T-helper 2 cell treated with Interferon-gamma antibody and Interleukin-4, amounts not matched to agents 5 μg/mL and 100 μg/mL, for 36 hours (primary cell): ENCODE measurements at regions not wholly inside any gene's neighbourhood (a gene's known extent, or its start where the extent isn't known, plus 50 kb on each side); places are given as distances from the start of the nearest gene placed in this dataset.

Source experiments
- DNase-seq: peaks from one replicate; pipeline ENCODE4 v3.0.0; 2021; ENCODE audit warnings: low spot score
- H3K27ac Mint-ChIP-seq: one replicate; pipeline ENCODE4 v1.8.0; 2021; ENCODE audit warnings: mild to moderate bottlenecking, mixed read lengths
- H3K27me3 Mint-ChIP-seq: one replicate; pipeline ENCODE4 v1.8.0; 2021; ENCODE audit warnings: low read depth, mixed read lengths
- H3K36me3 Mint-ChIP-seq: one replicate; pipeline ENCODE4 v1.8.0; 2021; ENCODE audit warnings: low read depth, mixed read lengths
- H3K4me1 Mint-ChIP-seq: one replicate; pipeline ENCODE4 v1.8.0; 2021; ENCODE audit warnings: low read depth, mixed read lengths
- H3K4me3 Mint-ChIP-seq: one replicate; pipeline ENCODE4 v1.8.0; 2022; ENCODE audit warnings: mild to moderate bottlenecking, moderate library complexity, mixed read lengths
- H3K9me3 Mint-ChIP-seq: one replicate; pipeline ENCODE4 v1.8.0; 2021; ENCODE audit warnings: mixed read lengths

DNA sequence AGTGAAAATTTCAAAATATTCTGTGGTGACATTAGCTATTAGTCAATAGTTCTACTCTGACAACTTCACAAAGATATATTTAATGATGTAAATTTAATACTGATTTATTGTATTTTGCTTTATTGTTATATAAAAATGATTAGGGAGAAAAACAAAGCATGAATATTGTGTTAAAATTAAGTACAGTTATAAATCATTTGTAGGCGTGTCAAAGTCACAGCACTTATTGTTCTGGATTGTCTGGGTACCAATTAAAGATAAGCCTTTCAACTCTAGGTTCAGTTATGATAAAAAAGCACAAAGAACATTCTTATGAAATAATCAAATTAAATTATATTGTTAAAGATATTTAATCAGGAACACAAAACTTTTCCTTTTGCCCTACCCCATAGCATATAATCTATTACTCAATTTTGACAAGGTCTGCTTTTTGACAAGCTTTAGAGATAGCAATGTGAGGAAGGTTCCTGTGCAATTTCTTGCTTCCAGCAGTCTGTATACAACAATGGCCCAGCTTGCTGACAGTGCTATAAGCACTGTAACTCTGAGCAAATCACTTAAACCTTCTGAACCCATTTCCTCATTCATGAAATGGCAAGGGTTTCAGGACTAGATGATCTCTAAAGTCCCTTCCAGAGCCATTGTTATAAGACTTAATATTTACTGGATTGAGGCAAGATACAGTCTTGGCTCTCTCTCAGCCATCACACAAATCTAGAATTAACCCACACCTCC, 910.3 kb upstream of the LCORL start:
- H3K27me3 Mint-ChIP-seq: no peaks in the 10 kb centered on the region
- H3K4me3 Mint-ChIP-seq: no peak overlapping the region
- H3K27ac Mint-ChIP-seq: no peak overlapping the region
- H3K9me3 Mint-ChIP-seq: peaks cover 27% of the 10 kb centered on the region
- DNase-seq: no peak
- H3K4me1 Mint-ChIP-seq: no peaks in the 10 kb centered on the region
- H3K36me3 Mint-ChIP-seq: no peaks in the 10 kb centered on the region

DNA sequence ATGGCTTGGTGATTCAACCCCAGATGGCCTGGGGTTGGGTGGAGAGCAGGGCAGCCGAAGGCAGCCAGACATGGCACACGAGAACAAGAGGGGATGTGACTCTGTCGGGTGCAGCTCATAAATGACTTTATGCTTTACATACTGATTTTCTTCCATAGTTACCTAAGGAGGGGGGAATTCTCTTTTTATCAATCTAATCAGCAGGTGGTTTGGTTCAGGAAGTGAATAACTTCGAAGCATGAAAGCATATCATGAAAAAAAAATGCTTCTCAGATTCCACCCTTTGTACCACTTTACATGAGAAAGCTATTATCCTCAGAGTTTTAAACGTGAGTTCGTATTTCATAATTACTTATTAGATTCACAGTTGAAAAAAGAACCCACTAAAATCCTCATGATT, 908.9 kb upstream of the LCORL start:
- H3K27me3 Mint-ChIP-seq: no peaks in the 10 kb centered on the region
- no peaks in the 10 kb centered on the region for H3K4me1 Mint-ChIP-seq
- DNase-seq: no peak
- H3K4me3 Mint-ChIP-seq: no peak overlapping the region
- H3K27ac Mint-ChIP-seq: no peak overlapping the region
- H3K9me3 Mint-ChIP-seq: peaks cover 14% of the 10 kb centered on the region
- H3K36me3 Mint-ChIP-seq: no peaks in the 10 kb centered on the region

DNA sequence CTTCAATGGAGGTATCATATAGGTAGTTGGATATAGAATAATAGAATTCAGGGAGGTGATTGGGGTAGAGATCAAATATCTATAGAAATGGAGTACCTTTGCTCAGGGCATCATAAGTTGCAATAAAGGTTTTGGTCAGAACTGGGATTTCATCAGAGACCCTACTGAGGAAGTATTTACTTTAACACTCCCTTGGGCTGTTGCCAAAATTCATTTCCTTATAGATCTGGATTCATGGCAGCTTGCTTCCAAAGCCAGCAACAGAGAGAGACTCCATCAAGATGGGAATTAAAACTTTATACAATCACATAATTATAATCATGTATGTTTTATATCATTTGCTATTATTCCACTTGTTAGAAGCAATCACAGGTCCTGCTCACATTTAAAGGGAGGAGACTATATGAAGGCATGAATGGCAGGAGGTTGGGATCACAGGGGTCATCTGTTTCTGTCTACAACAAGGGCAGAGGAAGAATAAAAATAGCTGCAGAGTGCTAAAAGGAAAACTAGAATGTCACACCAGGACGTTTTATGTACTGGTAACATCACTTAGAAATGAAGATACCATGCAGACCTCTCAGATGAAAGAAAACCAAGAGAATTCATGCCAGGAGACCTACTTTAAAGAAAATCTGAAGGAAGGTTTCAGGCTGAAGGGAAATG, 902.1 kb upstream of the LCORL start:
- no peaks in the 10 kb centered on the region for H3K36me3 Mint-ChIP-seq
- no peak overlapping the region for H3K4me3 Mint-ChIP-seq
- peaks cover 24% of the 10 kb centered on the region for H3K9me3 Mint-ChIP-seq

DNA sequence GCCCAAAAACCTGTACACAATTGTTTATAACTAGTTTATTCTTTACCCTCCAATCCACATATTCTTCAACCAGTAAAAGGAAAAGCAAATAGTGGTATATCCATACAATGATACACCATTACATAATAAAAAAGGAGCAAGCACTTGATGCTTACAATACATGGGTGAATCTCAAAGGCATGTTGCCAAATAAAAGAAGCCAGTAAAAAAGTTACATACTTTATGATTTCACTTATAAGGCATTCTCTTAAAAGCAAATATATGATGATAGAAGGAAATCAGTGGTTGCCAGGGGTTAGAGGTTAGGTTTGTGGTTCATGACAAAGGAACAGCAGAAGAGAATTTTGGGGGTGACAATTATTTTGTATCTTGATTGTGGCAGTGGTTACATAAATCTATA, 896.1 kb upstream of the LCORL start:
- Mint-ChIP-seq H3K4me1 (no peaks in the 10 kb centered on the region), H3K27ac (no peak overlapping the region), H3K9me3 (peaks cover 39% of the 10 kb centered on the region), H3K4me3 (no peak overlapping the region), H3K27me3 (no peaks in the 10 kb centered on the region), H3K36me3 (no peaks in the 10 kb centered on the region)
- no peak for DNase-seq

More for the DNA sequence above, 902.1 kb upstream of the LCORL start:
- no peak overlapping the region for H3K27ac Mint-ChIP-seq
- H3K4me1 Mint-ChIP-seq: no peaks in the 10 kb centered on the region
- DNase-seq: no peak
- no peaks in the 10 kb centered on the region for H3K27me3 Mint-ChIP-seq

DNA sequence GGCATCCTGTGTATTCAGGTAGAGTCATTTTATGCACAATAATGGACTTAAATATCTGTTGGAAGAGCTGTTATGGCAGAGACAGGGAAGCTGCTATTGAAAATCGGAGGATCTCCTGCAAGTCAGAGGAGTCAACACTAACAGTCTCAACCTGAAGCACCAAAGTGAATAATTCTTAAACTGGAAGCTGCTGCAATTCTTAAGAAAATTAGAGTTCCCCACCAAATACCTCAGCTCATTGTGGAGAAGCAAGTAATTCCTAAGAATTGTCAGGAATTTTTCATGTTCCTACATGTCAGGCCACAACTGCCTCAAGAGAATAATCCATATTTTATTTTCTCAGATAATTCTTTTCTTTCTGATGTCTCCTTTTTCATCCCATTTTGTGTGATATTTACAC, 892.6 kb upstream of the LCORL start:
- H3K9me3 Mint-ChIP-seq: peaks cover 42% of the 10 kb centered on the region
- H3K4me3 Mint-ChIP-seq: no peak overlapping the region
- DNase-seq: no peak
- no peaks in the 10 kb centered on the region for H3K4me1 Mint-ChIP-seq
- no peaks in the 10 kb centered on the region for H3K36me3 Mint-ChIP-seq
- H3K27ac Mint-ChIP-seq: no peak overlapping the region
- H3K27me3 Mint-ChIP-seq: no peaks in the 10 kb centered on the region

DNA sequence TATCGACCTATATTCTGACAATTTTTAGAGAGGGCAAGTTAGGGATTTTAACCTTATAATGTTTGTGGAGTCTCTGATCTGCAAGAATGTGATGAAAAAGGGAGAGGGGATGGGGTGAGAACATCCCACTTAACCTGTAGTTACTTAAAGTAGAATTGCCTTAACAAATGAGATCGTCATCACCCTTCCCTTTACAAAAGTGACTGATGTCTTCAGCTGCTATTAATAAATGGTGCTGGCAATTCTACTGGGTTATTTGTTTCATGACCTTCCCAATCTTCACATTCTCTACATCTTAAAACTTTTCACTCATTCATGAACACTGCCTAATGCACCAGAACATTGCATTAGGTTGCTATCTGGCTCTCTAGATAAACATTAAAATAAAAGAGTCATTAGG, 873.4 kb upstream of the LCORL start:
- H3K36me3 Mint-ChIP-seq: no peaks in the 10 kb centered on the region
- H3K27me3 Mint-ChIP-seq: no peaks in the 10 kb centered on the region

DNA sequence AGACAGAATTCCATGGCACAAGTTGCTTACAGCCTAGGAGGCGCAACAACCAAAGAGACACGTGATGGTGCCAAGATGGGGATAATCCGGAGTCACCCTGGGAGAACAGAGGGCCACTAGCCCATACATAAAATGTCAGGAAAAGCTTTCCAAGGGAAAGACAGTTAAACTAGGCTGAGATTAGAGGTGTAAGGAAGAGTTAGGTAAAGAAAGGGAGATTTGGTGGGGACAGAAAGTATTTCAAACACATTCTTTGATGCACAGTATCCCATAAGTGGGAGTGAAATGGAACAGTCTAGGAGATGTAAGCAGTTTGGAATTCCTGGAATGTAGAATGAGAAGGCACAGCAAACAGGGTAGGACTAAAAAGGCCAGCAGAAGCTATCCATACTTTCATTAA, 860.9 kb upstream of the LCORL start:
- no peaks in the 10 kb centered on the region for H3K36me3 Mint-ChIP-seq
- H3K27me3 Mint-ChIP-seq: no peaks in the 10 kb centered on the region
- no peak for DNase-seq
- H3K4me3 Mint-ChIP-seq: no peak overlapping the region
- no peak overlapping the region for H3K27ac Mint-ChIP-seq
- peaks cover 12% of the 10 kb centered on the region for H3K9me3 Mint-ChIP-seq
- no peaks in the 10 kb centered on the region for H3K4me1 Mint-ChIP-seq

More for the DNA sequence above, 873.4 kb upstream of the LCORL start:
- H3K27ac Mint-ChIP-seq: no peak overlapping the region
- no peak overlapping the region for H3K4me3 Mint-ChIP-seq
- DNase-seq: no peak
- H3K4me1 Mint-ChIP-seq: no peaks in the 10 kb centered on the region
- H3K9me3 Mint-ChIP-seq: peaks cover 20% of the 10 kb centered on the region

DNA sequence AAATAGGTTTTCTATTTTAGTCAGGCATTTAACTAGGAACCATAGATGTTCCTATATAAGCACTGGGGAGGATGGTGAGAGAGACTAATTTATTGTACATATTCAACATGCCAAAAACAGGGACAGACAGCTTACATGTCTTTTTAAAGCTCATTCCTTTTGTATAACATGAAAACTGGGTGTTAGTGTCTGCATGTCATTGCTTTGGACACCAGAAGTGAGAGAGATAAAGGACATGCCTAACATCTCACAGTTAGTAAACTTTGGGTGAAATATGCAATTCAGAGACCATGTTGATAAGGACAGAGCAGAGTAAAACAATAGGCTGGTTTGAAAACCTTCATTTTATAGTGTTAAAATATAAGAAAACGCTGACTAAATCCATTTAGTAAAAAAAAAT, 860.0 kb upstream of the LCORL start:
- no peaks in the 10 kb centered on the region for H3K27me3 Mint-ChIP-seq
- H3K4me3 Mint-ChIP-seq: no peak overlapping the region
- no peaks in the 10 kb centered on the region for H3K36me3 Mint-ChIP-seq
- DNase-seq: no peak
- peaks cover 14% of the 10 kb centered on the region for H3K9me3 Mint-ChIP-seq
- no peak overlapping the region for H3K27ac Mint-ChIP-seq
- H3K4me1 Mint-ChIP-seq: no peaks in the 10 kb centered on the region

DNA sequence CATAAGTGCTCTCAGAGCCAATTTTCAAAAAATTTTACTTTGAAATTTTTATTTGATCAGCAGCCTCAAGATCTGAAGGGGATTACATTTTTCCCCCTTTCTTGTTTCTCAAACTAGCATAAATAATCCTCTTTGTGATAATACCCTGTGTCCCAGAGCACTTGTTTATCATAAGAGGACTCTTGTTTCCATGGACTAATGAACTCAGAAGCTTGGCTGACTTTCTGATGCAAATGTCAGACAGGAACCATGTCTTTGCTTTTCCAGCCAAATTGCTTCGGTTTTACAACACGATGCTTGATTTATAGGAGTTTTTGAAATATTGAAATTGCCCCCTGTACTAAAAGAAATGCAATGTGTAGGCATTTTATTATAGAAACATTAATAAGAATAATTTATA, 859.3 kb upstream of the LCORL start:
- no peak overlapping the region for H3K4me3 Mint-ChIP-seq
- H3K9me3 Mint-ChIP-seq: peaks cover 14% of the 10 kb centered on the region
- no peak for DNase-seq
- no peaks in the 10 kb centered on the region for H3K4me1 Mint-ChIP-seq
- H3K36me3 Mint-ChIP-seq: no peaks in the 10 kb centered on the region
- H3K27me3 Mint-ChIP-seq: no peaks in the 10 kb centered on the region
- no peak overlapping the region for H3K27ac Mint-ChIP-seq

DNA sequence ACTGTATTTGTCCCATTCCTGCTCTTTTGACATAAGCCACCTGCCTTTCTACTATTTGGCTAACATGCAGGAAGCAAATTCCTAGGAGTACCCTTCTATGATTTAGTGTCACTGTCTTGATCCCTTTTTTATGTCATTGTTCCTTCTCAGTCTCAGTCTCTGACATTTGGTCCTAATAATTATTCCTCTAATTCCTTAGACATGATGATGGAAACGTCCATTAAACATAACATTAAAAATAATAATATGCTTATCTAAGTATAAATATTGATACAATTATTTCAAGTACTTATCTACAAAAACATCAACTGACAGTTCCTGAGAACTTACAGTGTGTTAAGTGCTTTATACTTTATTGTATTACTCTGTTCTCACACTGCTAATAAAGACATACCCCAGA, 857.0 kb upstream of the LCORL start:
- no peak overlapping the region for H3K27ac Mint-ChIP-seq

DNA sequence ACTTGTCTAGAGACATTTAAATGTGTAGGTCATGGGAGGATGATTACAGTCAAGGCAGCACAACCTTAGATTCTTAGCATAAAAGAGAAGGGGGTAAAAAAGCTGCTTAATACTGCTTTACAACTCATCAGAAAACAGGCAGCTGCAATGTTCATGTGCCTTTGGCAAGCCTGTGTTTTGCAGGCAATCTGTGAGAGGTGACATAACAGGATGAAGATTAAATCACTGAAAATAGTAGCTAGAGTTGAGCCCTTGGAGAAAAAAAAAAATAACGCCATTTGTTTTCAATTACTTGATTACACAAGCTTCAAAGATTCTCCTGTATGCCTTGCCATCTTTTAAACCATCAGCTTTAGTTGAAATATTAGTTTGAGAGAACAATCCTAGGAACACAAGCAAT, 847.6 kb upstream of the LCORL start:
- DNase-seq: no peak
- Mint-ChIP-seq H3K36me3 (no peaks in the 10 kb centered on the region), H3K9me3 (peaks cover 35% of the 10 kb centered on the region), H3K27me3 (no peaks in the 10 kb centered on the region), H3K4me1 (no peaks in the 10 kb centered on the region), H3K4me3 (no peak overlapping the region), H3K27ac (no peak overlapping the region)

More for the DNA sequence above, 857.0 kb upstream of the LCORL start:
- Mint-ChIP-seq H3K36me3 (no peaks in the 10 kb centered on the region), H3K9me3 (peaks cover 25% of the 10 kb centered on the region), H3K4me1 (no peaks in the 10 kb centered on the region), H3K4me3 (no peak overlapping the region), H3K27me3 (no peaks in the 10 kb centered on the region)
- DNase-seq: no peak

DNA sequence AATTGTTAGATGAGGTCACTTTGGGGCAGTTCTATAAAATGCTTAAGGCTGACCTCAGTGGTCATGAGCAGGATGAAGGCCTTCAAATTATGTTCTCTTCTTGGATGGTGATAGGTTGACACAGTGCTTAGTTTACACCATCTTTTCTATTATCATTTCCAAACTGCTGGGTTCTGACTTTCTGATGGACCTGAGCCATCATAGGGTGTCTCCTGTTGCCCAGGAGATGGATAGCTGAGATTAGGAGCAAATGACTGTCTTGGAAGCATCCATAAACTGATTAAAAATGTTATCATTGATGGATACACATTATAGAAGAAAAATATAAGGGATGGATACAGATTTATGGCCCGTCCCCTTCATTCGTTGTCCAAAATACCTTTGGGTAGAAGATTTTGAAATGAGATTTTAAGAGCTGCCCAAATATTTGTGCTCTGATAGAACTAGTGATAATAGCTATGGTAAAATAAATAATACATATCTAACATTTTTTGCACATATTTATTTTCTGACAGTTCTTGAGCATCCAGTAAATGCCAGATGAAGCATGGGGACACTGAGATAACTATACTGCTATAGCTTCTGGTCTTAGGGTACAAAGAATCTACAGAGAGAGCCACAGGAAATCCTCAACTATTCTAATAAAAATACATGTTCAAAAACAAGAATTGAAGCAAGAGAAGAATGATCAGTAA, 839.4 kb upstream of the LCORL start:
- Mint-ChIP-seq H3K36me3 (no peaks in the 10 kb centered on the region), H3K27ac (no peak overlapping the region), H3K4me1 (no peaks in the 10 kb centered on the region), H3K9me3 (peaks cover 18% of the 10 kb centered on the region), H3K4me3 (no peak overlapping the region), H3K27me3 (no peaks in the 10 kb centered on the region)
- no peak for DNase-seq

DNA sequence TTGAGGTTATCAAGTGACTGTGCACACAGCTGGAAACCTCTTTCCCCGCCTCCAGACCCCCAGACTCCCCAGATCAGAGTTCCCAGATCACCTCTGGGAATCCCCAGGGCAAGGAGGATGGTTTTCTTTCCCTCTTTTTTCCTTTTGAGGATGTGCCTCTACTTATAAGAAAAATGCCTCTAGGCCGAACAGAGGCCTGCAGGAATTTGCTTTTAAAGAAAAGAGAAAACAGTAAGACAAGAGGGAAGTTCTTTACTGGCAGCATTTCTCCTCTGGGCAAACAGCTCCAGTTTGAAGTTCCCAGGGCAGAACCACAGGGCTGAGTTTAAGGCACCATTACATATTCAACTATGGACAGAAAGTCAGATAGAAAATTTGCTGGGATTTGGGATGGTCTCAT, 837.9 kb upstream of the LCORL start:
- DNase-seq: no peak
- Mint-ChIP-seq H3K4me1 (no peaks in the 10 kb centered on the region), H3K27me3 (no peaks in the 10 kb centered on the region), H3K36me3 (no peaks in the 10 kb centered on the region), H3K4me3 (no peak overlapping the region), H3K27ac (no peak overlapping the region), H3K9me3 (peaks cover 27% of the 10 kb centered on the region)

DNA sequence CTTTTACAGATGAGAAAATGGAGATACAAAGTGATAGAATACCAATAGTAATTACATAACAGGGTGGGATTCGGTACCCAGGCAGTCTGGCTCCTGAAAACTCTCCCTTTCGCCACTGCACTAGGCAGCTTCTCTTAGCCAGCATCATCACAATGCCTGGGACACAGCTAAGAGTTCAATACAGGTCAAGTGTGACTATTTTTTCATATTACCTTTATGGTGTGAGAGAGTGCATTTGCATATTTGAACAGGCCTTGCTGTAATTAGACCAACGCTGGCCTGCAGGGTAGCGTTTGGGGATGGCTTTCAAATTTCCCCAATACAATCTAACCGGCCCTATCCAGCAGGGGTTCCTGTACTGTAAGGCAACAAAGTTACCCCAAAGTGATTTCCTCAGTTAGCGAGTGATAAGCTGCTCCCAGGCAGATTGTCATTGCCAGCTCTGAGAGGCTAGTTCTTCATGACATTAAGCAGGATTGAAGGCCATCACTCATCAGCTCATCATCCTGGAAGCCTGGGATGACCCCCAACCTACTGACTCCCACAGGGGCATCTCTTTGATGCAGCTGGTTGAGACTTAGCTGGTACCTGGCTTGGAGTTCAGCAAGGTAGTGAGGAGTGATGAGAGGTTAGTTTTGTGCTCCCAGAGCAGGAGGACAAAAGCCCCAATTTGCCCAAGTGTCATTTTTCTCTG, 836.8 kb upstream of the LCORL start:
- no peak for DNase-seq

More for the DNA sequence above, 836.8 kb upstream of the LCORL start:
- Mint-ChIP-seq H3K4me3 (no peak overlapping the region), H3K27ac (no peak overlapping the region), H3K27me3 (no peaks in the 10 kb centered on the region), H3K9me3 (peaks cover 23% of the 10 kb centered on the region), H3K36me3 (no peaks in the 10 kb centered on the region), H3K4me1 (no peaks in the 10 kb centered on the region)
